Activated CD4-positive, alpha-beta T cell treated with anti-CD3 and anti-CD28 coated beads, Interleukin-2, amount 50 U/mL, for 1 hour (primary cell): ENCODE measurements at regions not wholly inside any gene's neighbourhood (a gene's known extent, or its start where the extent isn't known, plus 50 kb on each side); places are given as distances from the start of the nearest gene placed in this dataset.
"Not testable (repeated sequence)": the region's sequence is repeated elsewhere in the genome, so short reads cannot be mapped to it uniquely, and the experiment has no call there.

Source experiments
- DNase-seq: peaks from one replicate; pipeline ENCODE4 v3.0.0-alpha.2; 2020

- no peak for DNase-seq
Measured at GRCh38 chr9:103427696-103428095, 432.6 kb downstream of the CYLC2 start.

- no peak for DNase-seq
Measured at GRCh38 chr9:103430469-103430868, 435.3 kb downstream of the CYLC2 start.

- no peak for DNase-seq
Measured at GRCh38 chr9:103431809-103432208, 436.7 kb downstream of the CYLC2 start.

GRCh38 chr9:103444176-103444575 lies 449.0 kb downstream of the CYLC2 start:
- no peak for DNase-seq

GRCh38 chr9:103458826-103459225 lies 463.7 kb downstream of the CYLC2 start:
- DNase-seq, result no peak

- no peak for DNase-seq
Measured at GRCh38 chr9:103471241-103471640, 476.1 kb downstream of the CYLC2 start.

- DNase-seq, result no peak
Measured at GRCh38 chr9:103474156-103474555, 479.0 kb downstream of the CYLC2 start.

- DNase-seq, result no peak
Measured at GRCh38 chr9:103483471-103484096, 488.5 kb downstream of the CYLC2 start.

- DNase-seq, result no peak
Measured at GRCh38 chr9:103485138-103485537, 490.0 kb downstream of the CYLC2 start.

GRCh38 chr9:103514767-103515166 lies 519.6 kb downstream of the CYLC2 start:
- no peak for DNase-seq

GRCh38 chr9:103522409-103522808 lies 527.3 kb downstream of the CYLC2 start:
- DNase-seq, result no peak

GRCh38 chr9:103530934-103531333 lies 535.8 kb downstream of the CYLC2 start:
- DNase-seq, result no peak

- no peak for DNase-seq
Measured at GRCh38 chr9:103533318-103533717, 538.2 kb downstream of the CYLC2 start.

- no peak for DNase-seq
Measured at GRCh38 chr9:103537426-103537825, 542.3 kb downstream of the CYLC2 start.

GRCh38 chr9:103545260-103545659 lies 548.8 kb upstream of the SMC2 start:
- no peak for DNase-seq

GRCh38 chr9:103552712-103553111 lies 541.4 kb upstream of the SMC2 start:
- no peak for DNase-seq

GRCh38 chr9:103574056-103574455 lies 520.1 kb upstream of the SMC2 start:
- no peak for DNase-seq

GRCh38 chr9:103586721-103587120 lies 507.4 kb upstream of the SMC2 start:
- no peak for DNase-seq

GRCh38 chr9:103601287-103601686 lies 492.8 kb upstream of the SMC2 start:
- DNase-seq, result no peak

GRCh38 chr9:103611950-103612349 lies 482.2 kb upstream of the SMC2 start:
- DNase-seq, result not testable (repeated sequence)

- no peak for DNase-seq
Measured at GRCh38 chr9:103615994-103616393, 478.1 kb upstream of the SMC2 start.

- DNase-seq, result no peak
Measured at GRCh38 chr9:103617046-103617445, 477.1 kb upstream of the SMC2 start.

- DNase-seq, result no peak
Measured at GRCh38 chr9:103625161-103625804, 468.8 kb upstream of the SMC2 start.

- DNase-seq, result no peak
Measured at GRCh38 chr9:103627731-103628130, 466.4 kb upstream of the SMC2 start.

GRCh38 chr9:103649086-103649485 lies 445.0 kb upstream of the SMC2 start:
- no peak for DNase-seq
